DOHH2 (cell line): ENCODE measurements at regions not wholly inside any gene's neighbourhood (a gene's known extent, or its start where the extent isn't known, plus 50 kb on each side); places are given as distances from the start of the nearest gene placed in this dataset.

Source experiments
- H3F3A ChIP-seq: fragments of 200-600 bp; sonication (generic), shearing (Covaris generic); 2 replicates; pipeline ENCODE4 v1.6.0; 2016; ENCODE audit warnings: antibody characterized with exemption, mild to moderate bottlenecking; ENCODE audit not compliant: control insufficient read depth, insufficient read depth
- H3K27ac ChIP-seq: fragments of 200-600 bp; sonication (generic); 2 replicates; pipeline ENCODE4 v1.5.1; 2014; ENCODE audit warnings: low read depth, mild to moderate bottlenecking, low read length, moderate library complexity
- H3K27me3 ChIP-seq: fragments of 200-600 bp; sonication (generic); 2 replicates; pipeline ENCODE4 v1.6.1; 2014; ENCODE audit warnings: mild to moderate bottlenecking, low read length, mixed read lengths; ENCODE audit not compliant: control insufficient read depth
- H3K36me3 ChIP-seq: fragments of 200-600 bp; sonication (generic); 2 replicates; pipeline ENCODE4 v1.6.1; 2014; ENCODE audit warnings: mild to moderate bottlenecking, low read length, moderate library complexity, mixed read lengths; ENCODE audit not compliant: control insufficient read depth
- H3K4me1 ChIP-seq: fragments of 200-600 bp; sonication (generic); 2 replicates; pipeline ENCODE4 v1.6.1; 2014; ENCODE audit warnings: mild to moderate bottlenecking, low read length, mixed read lengths; ENCODE audit not compliant: control insufficient read depth
- H3K4me2 ChIP-seq: fragments of 200-600 bp; sonication (generic); 2 replicates; pipeline ENCODE4 v1.6.0; 2014; ENCODE audit warnings: mild to moderate bottlenecking, low read length, moderate library complexity
- H3K4me3 ChIP-seq: fragments of 200-600 bp; sonication (generic); 2 replicates; pipeline ENCODE4 v1.5.1; 2014; ENCODE audit warnings: mild to moderate bottlenecking, low read length, mixed read lengths
- H3K79me2 ChIP-seq: fragments of 200-600 bp; sonication (generic); 2 replicates; pipeline ENCODE4 v1.6.1; 2014; ENCODE audit warnings: mild to moderate bottlenecking, low read length, mixed read lengths; ENCODE audit not compliant: control insufficient read depth
- H3K9me2 ChIP-seq: fragments of 200-600 bp; sonication (generic); replicated peaks from 2 replicates; pipeline ENCODE4 v1.6.1; 2014; ENCODE audit warnings: mild to moderate bottlenecking, low read length, mixed read lengths; ENCODE audit not compliant: control insufficient read depth
- H3K9me3 ChIP-seq: fragments of 200-600 bp; sonication (generic); 2 replicates; pipeline ENCODE4 v1.6.1; 2014; ENCODE audit warnings: antibody characterized with exemption, low read length, mixed read lengths; ENCODE audit not compliant: control insufficient read depth, insufficient read depth
- H4K20me1 ChIP-seq: fragments of 200-600 bp; sonication (generic); 2 replicates; pipeline ENCODE4 v1.6.0; 2014; ENCODE audit warnings: low read depth, mild to moderate bottlenecking, antibody characterized with exemption, low read length, moderate library complexity; ENCODE audit not compliant: control insufficient read depth, insufficient read depth
- EZH2phosphoT487 ChIP-seq: fragments of 200-600 bp; sonication (generic); IDR thresholded peaks from 2 replicates; pipeline ENCODE4 v1.6.1; 2017; ENCODE audit warnings: borderline replicate concordance, mild to moderate bottlenecking, antibody characterized with exemption, low read length, moderate library complexity, mixed read lengths
- TF ChIP-seq, protein P1 (sequence below): fragments of 200-600 bp; sonication (generic); IDR thresholded peaks from one replicate; pipeline ENCODE4 v1.5.1; 2014; ENCODE audit warnings: antibody characterized with exemption, mild to moderate bottlenecking, low read depth, low read length; ENCODE audit not compliant: poor library complexity, severe bottlenecking

DNA sequence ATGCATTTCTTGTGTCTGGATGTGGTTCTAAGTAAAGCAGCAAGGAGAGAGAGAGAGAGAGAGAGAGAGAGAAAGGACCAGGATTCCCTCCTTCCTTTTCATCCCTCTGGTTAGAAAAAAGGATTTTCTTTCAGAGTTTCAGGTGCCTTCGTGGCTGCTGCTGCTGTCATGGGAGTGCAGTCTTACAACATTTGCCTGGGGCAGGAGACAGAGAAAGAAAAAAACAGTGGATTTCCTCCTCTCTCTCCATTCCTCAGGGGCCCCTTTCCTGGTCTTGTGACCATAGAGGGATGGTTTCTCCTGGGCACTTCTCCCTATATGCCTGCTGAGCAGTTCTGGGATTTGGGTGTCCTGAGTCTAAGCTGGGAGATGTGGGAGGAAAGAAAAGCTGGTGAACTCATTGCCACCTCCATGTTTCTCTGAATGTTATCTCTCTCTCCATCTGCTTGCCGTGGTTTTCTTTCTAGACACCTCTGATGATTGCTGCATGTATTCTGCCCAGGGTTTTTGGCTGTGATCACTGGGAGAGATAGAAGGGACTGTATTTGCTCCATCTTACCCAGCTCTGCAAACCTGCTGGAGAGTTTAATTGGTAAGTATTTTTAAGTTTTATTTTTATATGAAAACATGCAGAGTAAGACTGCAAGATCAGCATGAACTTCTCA is 142.4 kb upstream of the RGMA start:
- Histone ChIP-seq H3K79me2 (no peaks in the 10 kb centered on the region), H3K9me3 (no peaks in the 10 kb centered on the region), H3K27me3 (peaks cover 3% of the 10 kb centered on the region), H3K27ac (no peak overlapping the region), H3K4me1 (no peaks in the 10 kb centered on the region), H3F3A (no peaks in the 10 kb centered on the region), H3K9me2 (no peaks in the 10 kb centered on the region), H3K36me3 (no peaks in the 10 kb centered on the region), H3K4me3 (no peak overlapping the region), H4K20me1 (no peaks in the 10 kb centered on the region), H3K4me2 (no peak overlapping the region)
- TF ChIP-seq, protein P1, sequence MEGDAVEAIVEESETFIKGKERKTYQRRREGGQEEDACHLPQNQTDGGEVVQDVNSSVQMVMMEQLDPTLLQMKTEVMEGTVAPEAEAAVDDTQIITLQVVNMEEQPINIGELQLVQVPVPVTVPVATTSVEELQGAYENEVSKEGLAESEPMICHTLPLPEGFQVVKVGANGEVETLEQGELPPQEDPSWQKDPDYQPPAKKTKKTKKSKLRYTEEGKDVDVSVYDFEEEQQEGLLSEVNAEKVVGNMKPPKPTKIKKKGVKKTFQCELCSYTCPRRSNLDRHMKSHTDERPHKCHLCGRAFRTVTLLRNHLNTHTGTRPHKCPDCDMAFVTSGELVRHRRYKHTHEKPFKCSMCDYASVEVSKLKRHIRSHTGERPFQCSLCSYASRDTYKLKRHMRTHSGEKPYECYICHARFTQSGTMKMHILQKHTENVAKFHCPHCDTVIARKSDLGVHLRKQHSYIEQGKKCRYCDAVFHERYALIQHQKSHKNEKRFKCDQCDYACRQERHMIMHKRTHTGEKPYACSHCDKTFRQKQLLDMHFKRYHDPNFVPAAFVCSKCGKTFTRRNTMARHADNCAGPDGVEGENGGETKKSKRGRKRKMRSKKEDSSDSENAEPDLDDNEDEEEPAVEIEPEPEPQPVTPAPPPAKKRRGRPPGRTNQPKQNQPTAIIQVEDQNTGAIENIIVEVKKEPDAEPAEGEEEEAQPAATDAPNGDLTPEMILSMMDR, result no peak
- no peak for TF ChIP-seq EZH2phosphoT487

DNA sequence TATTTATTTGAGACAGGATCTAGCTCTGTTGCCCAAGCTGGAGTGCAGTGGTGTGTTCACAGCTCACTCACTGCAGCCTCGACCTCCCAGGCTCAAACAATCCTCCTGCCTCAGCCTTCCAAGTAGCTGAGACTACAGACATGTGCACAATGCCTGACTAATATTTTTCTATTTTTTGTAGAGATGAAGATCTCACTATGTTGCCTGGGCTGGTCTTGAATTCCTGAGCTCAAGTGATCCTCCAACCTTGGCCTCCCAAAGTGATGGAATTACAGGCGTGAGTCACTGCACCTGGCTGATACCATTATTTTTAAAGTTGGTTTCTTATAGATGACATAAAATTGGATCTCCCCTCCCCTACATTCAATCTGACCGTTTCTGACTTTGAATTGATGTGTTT is 139.5 kb upstream of the RGMA start:
- Histone ChIP-seq H4K20me1 (no peaks in the 10 kb centered on the region), H3F3A (no peaks in the 10 kb centered on the region), H3K4me3 (no peak overlapping the region), H3K27ac (no peak overlapping the region), H3K27me3 (peaks cover 6% of the 10 kb centered on the region), H3K36me3 (no peaks in the 10 kb centered on the region), H3K79me2 (no peaks in the 10 kb centered on the region), H3K4me1 (no peaks in the 10 kb centered on the region), H3K9me2 (no peaks in the 10 kb centered on the region), H3K9me3 (no peaks in the 10 kb centered on the region), H3K4me2 (no peak overlapping the region)
- TF ChIP-seq, protein P1, result no peak
- no peak for TF ChIP-seq EZH2phosphoT487

DNA sequence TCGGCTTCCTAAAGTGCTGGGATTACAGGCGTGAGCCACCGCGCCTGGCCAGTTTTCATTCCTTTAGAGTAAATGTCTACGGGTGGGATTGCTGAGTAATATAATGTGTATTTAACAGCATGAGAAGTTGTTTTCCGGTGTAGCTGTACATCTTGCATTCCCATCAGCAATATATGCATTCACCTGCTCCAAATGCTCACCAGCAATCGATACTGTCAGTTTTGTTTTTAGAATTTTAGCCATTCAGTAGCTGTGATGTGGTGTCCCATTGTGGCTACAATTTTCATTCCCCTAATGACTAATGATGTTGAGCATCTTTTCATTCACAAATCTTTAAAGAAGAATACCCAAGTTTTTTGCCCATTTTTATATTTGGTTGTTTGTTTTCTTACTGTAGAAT is 134.8 kb upstream of the RGMA start:
- Histone ChIP-seq H3K27me3 (peaks cover 3% of the 10 kb centered on the region; the same call in 1 of the 2 replicates), H3K4me2 (no peak overlapping the region), H3K4me3 (no peak overlapping the region), H3K27ac (no peak overlapping the region), H3K9me3 (no peaks in the 10 kb centered on the region), H3K79me2 (no peaks in the 10 kb centered on the region), H4K20me1 (no peaks in the 10 kb centered on the region), H3F3A (no peaks in the 10 kb centered on the region), H3K9me2 (no peaks in the 10 kb centered on the region), H3K36me3 (no peaks in the 10 kb centered on the region), H3K4me1 (no peaks in the 10 kb centered on the region)
- TF ChIP-seq, protein P1, result no peak
- TF ChIP-seq EZH2phosphoT487, result no peak
